HepG2 (cell line): ENCODE measurements at regions not wholly inside any gene's neighbourhood (a gene's known extent, or its start where the extent isn't known, plus 50 kb on each side); places are given as distances from the start of the nearest gene placed in this dataset.
A peak's percentile ranks its signal among the peaks of the same experiment; 100 is the strongest.

Experiments
- ATAC-seq: fragments of 200-7000 bp; cut with Tn5 transposase; 3 replicates; pipeline ENCODE4 v1.9.1; 2020; ENCODE audit warnings: mild to moderate bottlenecking, moderate library complexity
- BruUV-seq: library from RNA; stranded (reverse); fragments of 400-500 nt; replicated peaks from 2 replicates; lab custom pipeline; 2021; lab: Mats Ljungman, UMichigan
- CTCF ChIA-PET: fragments of 300-600 bp; formaldehyde crosslinking; extraction: SDS; loops from one replicate; lab custom pipeline; 2021; ENCODE audit warnings: low total read pairs, inconsistent platforms, low intra/inter-chr PET ratio; lab: Yijun Ruan, JAX
- POLR2A ChIA-PET: fragments of 350-600 bp; sonication (Branson Sonifier 250); formaldehyde crosslinking; loops from one replicate; lab custom pipeline; 2020; ENCODE audit warnings: antibody characterized with exemption, inconsistent platforms; lab: Yijun Ruan, JAX
- DNase-seq: peaks from one replicate; pipeline ENCODE4 v3.0.0-alpha.2; 2015; ENCODE audit warnings: low spot score
- FAIRE-seq: peaks from 3 replicates; lab custom pipeline; 2011; peaks lifted over from hg19 to GRCh38; lab: Jason Lieb, UNC
- H2AFZ ChIP-seq: one replicate; pipeline ENCODE4 v1.6.1; 2011; ENCODE audit warnings: low read length, inconsistent platforms
- H3K27ac ChIP-seq: fragments of 300-600 bp; 3 replicates; pipeline ENCODE4 v1.8.0; 2011; ENCODE audit warnings: mixed run types, mild to moderate bottlenecking, mixed read lengths, low read length, inconsistent platforms; ENCODE audit not compliant: insufficient read depth; ENCODE audit errors: extremely low read length
- H3K27me3 ChIP-seq, 2 experiments: fragments of 200-600 bp in 1 of 2; 2 replicates in 1 of 2; 3 replicates in 1 of 2; pipeline versions ENCODE4 v1.6.0 to v1.8.0; 2011; ENCODE audit warnings: low read length in 2 of 2, mild to moderate bottlenecking in 2 of 2, moderate library complexity in 2 of 2, inconsistent platforms in 1 of 2; ENCODE audit not compliant: insufficient read depth in 2 of 2, control insufficient read depth in 1 of 2
- H3K36me3 ChIP-seq, 2 experiments: fragments of 200-600 bp in 1 of 2; replicated peaks in 1 of 2; 2 replicates in 1 of 2; 3 replicates in 1 of 2; pipeline versions ENCODE4 v1.5.1 to v1.8.0; 2011; ENCODE audit warnings: low read length in 2 of 2, inconsistent platforms in 1 of 2; ENCODE audit not compliant: insufficient read depth in 2 of 2, control insufficient read depth in 1 of 2
- H3K4me1 ChIP-seq: 2 replicates; pipeline ENCODE4 v1.5.1; 2012; ENCODE audit warnings: low read length, inconsistent platforms; ENCODE audit not compliant: insufficient read depth
- H3K4me2 ChIP-seq: 2 replicates; pipeline ENCODE4 v1.6.0; 2011; ENCODE audit warnings: low read depth, low read length, inconsistent platforms
- H3K4me3 ChIP-seq, 3 experiments: fragments of 200-600 bp in 1 of 3; sonication (generic), shearing (Covaris generic) in 1 of 3; replicated peaks in 1 of 3; 2 replicates each; pipeline ENCODE4 v1.5.1; 2011 to 2016; ENCODE audit warnings: low read length in 3 of 3, inconsistent platforms in 2 of 3, low read depth in 2 of 3, mild to moderate bottlenecking in 2 of 3, control low read depth in 1 of 3, mixed read lengths in 1 of 3; ENCODE audit not compliant: insufficient read depth in 1 of 3
- H3K79me2 ChIP-seq: one replicate; pipeline ENCODE4 v1.6.1; 2011; ENCODE audit warnings: low read length, inconsistent platforms; ENCODE audit not compliant: insufficient read depth
- H3K9ac ChIP-seq: 2 replicates; pipeline ENCODE4 v1.6.0; 2011; ENCODE audit warnings: mild to moderate bottlenecking, low read depth, low read length, inconsistent platforms; ENCODE audit not compliant: insufficient read depth
- H3K9me3 ChIP-seq: 2 replicates; pipeline ENCODE4 v1.5.1; 2012; ENCODE audit warnings: mild to moderate bottlenecking, low read length
- H4K20me1 ChIP-seq: 2 replicates; pipeline ENCODE4 v1.6.0; 2011; ENCODE audit warnings: inconsistent platforms, mild to moderate bottlenecking, low read length, moderate library complexity; ENCODE audit not compliant: insufficient read depth
- KAT2B ChIP-seq: fragments of 150-350 bp; IDR thresholded peaks from 2 replicates; pipeline ENCODE4 v1.6.1; 2014; ENCODE audit warnings: low read depth, low read length, borderline replicate concordance
- MNT ChIP-seq: fragments of 450-650 bp; IDR thresholded peaks from 2 replicates; pipeline ENCODE4 v1.6.1; 2016
- MTF2 ChIP-seq: sonication (generic); formaldehyde crosslinking; IDR thresholded peaks from 2 replicates; pipeline ENCODE4 v1.5.0; 2020; ENCODE audit warnings: missing genetic modification reagents, borderline replicate concordance
- NONO ChIP-seq, 2 experiments: fragments of 450-650 bp in 1 of 2; sonication (generic) in 1 of 2; formaldehyde crosslinking in 1 of 2; IDR thresholded peaks in 1 of 2; conservative IDR thresholded peaks in 1 of 2; 2 replicates each; pipeline versions ENCODE4 v1.6.1 to v1.8.0; 2017 to 2022; ENCODE audit warnings: mild to moderate bottlenecking in 1 of 2, missing genetic modification reagents in 1 of 2, moderate library complexity in 1 of 2
- TP53 ChIP-seq: sonication (generic); formaldehyde crosslinking; conservative IDR thresholded peaks from 2 replicates; pipeline ENCODE4 v1.4.0; 2020; ENCODE audit warnings: missing genetic modification reagents
- ZFP82 ChIP-seq: sonication (generic); formaldehyde crosslinking; IDR thresholded peaks from 2 replicates; pipeline ENCODE4 v1.5.1; 2020; ENCODE audit warnings: mild to moderate bottlenecking, missing genetic modification reagents, borderline replicate concordance
- ZFYVE20 ChIP-seq: sonication (generic); formaldehyde crosslinking; IDR thresholded peaks from 2 replicates; pipeline ENCODE4 v1.8.0; 2023; ENCODE audit warnings: low read depth, mild to moderate bottlenecking, moderate library complexity, missing genetic modification reagents, borderline replicate concordance
- WGBS: methylation state at CpG from one replicate; pipeline ENCODE4 v1.1.6; 2017; ENCODE audit warnings: low lambda C conversion rate; 5-methylcytosine and 5-hydroxymethylcytosine counted together
- in situ Hi-C: cut with HindIII; loops from 2 replicates; pipeline ENCODE4 v1.10.0; 2017; ENCODE audit warnings: low pct_unique_long_range_greater_than_20kb; ENCODE audit not compliant: extremely low pct_ligation_motif_present
- intact Hi-C: fragments of 100-400 bp; cut with micrococcal nuclease; formaldehyde crosslinking; loops from one replicate; pipeline ENCODE4 v1.10.0; 2022; ENCODE audit not compliant: unreplicated experiment

GRCh38 chr6:139612135-139612465, 237.7 kb upstream of the CITED2 start:
- H4K20me1 ChIP-seq, result no peaks in the 10 kb centered on the region
- no TSS peak for BruUV-seq
- no peak overlapping the region for H3K4me2 ChIP-seq
- ChIA-PET CTCF (no interaction called here), POLR2A (no interaction called here)
- no peak overlapping the region for H3K27ac ChIP-seq
- FAIRE-seq, result no peak
- no peak overlapping the region for H2AFZ ChIP-seq
- no peak for DNase-seq
- no peaks in the 10 kb centered on the region for H3K27me3 ChIP-seq
- intact Hi-C loops, result no loop called here
- TF ChIP-seq NONO (IDR thresholded peaks at IDR 0.05) (no peak), NONO (CRISPR knock-in tag; conservative IDR thresholded peaks at IDR 0.05) (no peak)
- no peaks in the 10 kb centered on the region for H3K4me1 ChIP-seq
- H3K4me3 ChIP-seq, result no peak overlapping the region
- no peaks in the 10 kb centered on the region for H3K79me2 ChIP-seq
- H3K36me3 ChIP-seq, result no peaks in the 10 kb centered on the region
- H3K9ac ChIP-seq, result no peak overlapping the region
- in situ Hi-C loops, result no loop called here
- no peaks in the 10 kb centered on the region for H3K9me3 ChIP-seq
- ATAC-seq, result no peak

GRCh38 chr6:139611327-139612134, 237.1 kb upstream of the CITED2 start:
- no TSS peak for BruUV-seq
- TF ChIP-seq MNT (peak; percentile 87), ZFP82 (CRISPR knock-in tag) (no peak), KAT2B (no peak), ZFYVE20 (CRISPR knock-in tag) (no peak), MTF2 (CRISPR knock-in tag) (no peak), TP53 (CRISPR knock-in tag) (no peak)
- Histone ChIP-seq H3K36me3 (no peaks in the 10 kb centered on the region), H3K9me3 (no peaks in the 10 kb centered on the region), H3K27me3 (no peaks in the 10 kb centered on the region), H3K79me2 (no peaks in the 10 kb centered on the region), H4K20me1 (no peaks in the 10 kb centered on the region), H3K4me3 (no peak overlapping the region), H3K9ac (no peak overlapping the region), H3K4me2 (no peak overlapping the region), H3K4me1 (no peaks in the 10 kb centered on the region), H3K27ac (no peak overlapping the region), H2AFZ (no peak overlapping the region)
- DNase-seq (no peak), ATAC-seq (no peak), FAIRE-seq (no peak)
- CTCF ChIA-PET, result no interaction called here
- intact Hi-C loops, result no loop called here
- POLR2A ChIA-PET, result no interaction called here
- WGBS, result 36% methylated on average over 8 of the region's 8 CpGs
- in situ Hi-C loops, result no loop called here
